ENCODE measurements at regions not wholly inside any gene's neighbourhood (a gene's known extent, or its start where the extent isn't known, plus 50 kb on each side); places are given as distances from the start of the nearest gene placed in this dataset.
"Not testable (repeated sequence)": the region's sequence is repeated elsewhere in the genome, so short reads cannot be mapped to it uniquely, and the experiment has no call there.

- TF ChIP-seq EZH2 (IDR thresholded peaks at IDR 0.05) (no peak), POLR2AphosphoS5 (IDR thresholded peaks at IDR 0.05; ENCODE audit: borderline replicate concordance, low read depth, low read length) (no peak), FOXP2 (optimal IDR thresholded peaks at IDR 0.05; ENCODE audit: control extremely low read depth, extremely low read length, insufficient read depth) (no peak)
- no peaks in the 10 kb centered on the region for H3K9me3 ChIP-seq (ENCODE audit: low read depth, low read length)
- H3K4me3 ChIP-seq: no peak overlapping the region
- no peak overlapping the region for H3K27ac ChIP-seq
- no peak for DNase-seq (ENCODE audit: low read depth, low spot score)
- H3K9ac ChIP-seq (ENCODE audit: insufficient read length): no peak overlapping the region
- H3K36me3 ChIP-seq (ENCODE audit: insufficient read depth, low read length): no peaks in the 10 kb centered on the region
Measured at GRCh38 chr5:63230754-63231153, 652.1 kb downstream of the LRRC70 start.

DNA sequence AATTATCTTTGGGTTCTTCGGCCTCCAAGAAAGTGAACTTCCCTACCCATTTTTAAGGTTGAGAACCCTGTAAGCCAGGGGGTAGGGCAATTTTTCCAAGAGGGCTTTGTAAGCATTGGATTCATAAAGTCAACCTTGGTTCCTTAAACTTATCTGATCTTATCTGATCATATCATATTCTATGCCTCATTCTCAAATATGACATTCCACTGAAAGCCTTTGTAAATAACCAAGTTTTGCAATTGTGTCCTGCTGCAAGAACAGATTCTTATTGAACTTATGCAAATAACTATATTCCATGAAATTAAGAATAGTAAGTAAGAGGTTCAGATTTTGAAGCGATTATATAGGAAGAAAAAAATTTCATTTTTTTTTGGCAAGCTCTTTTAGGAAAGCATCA lies 649.5 kb downstream of the LRRC70 start:
- no peak for DNase-seq (ENCODE audit: low read depth, low spot score)
- H3K9me3 ChIP-seq (ENCODE audit: low read depth, low read length): no peaks in the 10 kb centered on the region
- H3K27ac ChIP-seq: no peak overlapping the region
- H3K4me3 ChIP-seq: no peak overlapping the region
- H3K9ac ChIP-seq (ENCODE audit: insufficient read length): no peak overlapping the region
- TF ChIP-seq POLR2AphosphoS5 (IDR thresholded peaks at IDR 0.05; ENCODE audit: borderline replicate concordance, low read depth, low read length) (no peak), EZH2 (IDR thresholded peaks at IDR 0.05) (no peak), FOXP2 (optimal IDR thresholded peaks at IDR 0.05; ENCODE audit: control extremely low read depth, extremely low read length, insufficient read depth) (no peak)
- H3K36me3 ChIP-seq (ENCODE audit: insufficient read depth, low read length): no peaks in the 10 kb centered on the region

- Histone ChIP-seq H3K4me3 (no peak overlapping the region), H3K9me3 (ENCODE audit: low read depth, low read length) (no peaks in the 10 kb centered on the region), H3K36me3 (ENCODE audit: insufficient read depth, low read length) (no peaks in the 10 kb centered on the region), H3K27ac (no peak overlapping the region), H3K9ac (ENCODE audit: insufficient read length) (no peak overlapping the region)
- TF ChIP-seq FOXP2 (optimal IDR thresholded peaks at IDR 0.05; ENCODE audit: control extremely low read depth, extremely low read length, insufficient read depth) (no peak), EZH2 (IDR thresholded peaks at IDR 0.05) (no peak), POLR2AphosphoS5 (IDR thresholded peaks at IDR 0.05; ENCODE audit: borderline replicate concordance, low read depth, low read length) (no peak)
- DNase-seq (ENCODE audit: low read depth, low spot score): no peak
Measured at GRCh38 chr5:63220244-63220643, 641.6 kb downstream of the LRRC70 start.

DNA sequence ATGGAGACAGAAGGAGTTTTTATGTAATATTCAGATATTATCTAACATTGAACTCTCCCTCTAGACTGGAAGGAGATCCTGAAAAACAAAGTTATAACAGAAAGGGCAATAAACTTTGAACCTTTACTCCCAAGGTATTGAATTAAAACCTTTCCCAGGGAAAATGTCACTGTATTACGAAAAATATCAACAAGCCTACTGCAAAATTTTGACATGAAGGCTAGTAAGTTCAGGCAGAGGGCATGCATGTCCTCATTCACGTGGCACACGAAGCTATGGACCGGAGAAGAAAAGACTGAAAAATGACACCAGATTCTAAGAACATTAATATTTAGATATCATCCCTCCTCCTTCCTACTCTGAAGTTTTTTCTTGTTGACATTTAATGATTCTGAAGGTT lies 638.8 kb downstream of the LRRC70 start:
- no peak overlapping the region for H3K27ac ChIP-seq
- no peak overlapping the region for H3K9ac ChIP-seq (ENCODE audit: insufficient read length)
- no peak for DNase-seq (ENCODE audit: low read depth, low spot score)
- no peak overlapping the region for H3K4me3 ChIP-seq
- no peak for TF ChIP-seq POLR2AphosphoS5 (IDR thresholded peaks at IDR 0.05; ENCODE audit: borderline replicate concordance, low read depth, low read length)
- no peak for TF ChIP-seq EZH2 (IDR thresholded peaks at IDR 0.05)
- no peak for TF ChIP-seq FOXP2 (optimal IDR thresholded peaks at IDR 0.05; ENCODE audit: control extremely low read depth, extremely low read length, insufficient read depth)
- H3K36me3 ChIP-seq (ENCODE audit: insufficient read depth, low read length): no peaks in the 10 kb centered on the region
- H3K9me3 ChIP-seq (ENCODE audit: low read depth, low read length): no peaks in the 10 kb centered on the region

DNA sequence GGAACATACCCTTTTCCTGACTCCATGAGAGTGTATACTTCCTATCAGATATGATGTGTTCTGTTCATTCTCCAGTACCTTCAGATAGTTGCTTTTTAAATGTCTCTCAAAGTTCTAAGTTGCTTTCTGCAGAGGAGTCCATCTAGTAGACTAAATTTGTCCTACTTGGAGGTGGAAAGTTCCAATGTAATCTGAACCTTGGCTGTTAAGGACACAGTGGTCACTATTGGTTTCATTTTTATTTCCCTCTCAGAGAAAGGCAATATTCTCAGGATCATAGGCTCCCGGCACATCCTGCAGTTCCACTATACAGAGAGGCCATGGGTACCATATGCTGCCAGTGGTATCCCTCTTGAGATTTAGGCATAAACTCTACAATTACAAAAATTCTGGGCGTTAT lies 634.6 kb downstream of the LRRC70 start:
- Histone ChIP-seq H3K9ac (ENCODE audit: insufficient read length) (no peak overlapping the region), H3K27ac (no peak overlapping the region), H3K9me3 (ENCODE audit: low read depth, low read length) (no peaks in the 10 kb centered on the region), H3K36me3 (ENCODE audit: insufficient read depth, low read length) (no peaks in the 10 kb centered on the region), H3K4me3 (no peak overlapping the region)
- DNase-seq (ENCODE audit: low read depth, low spot score): no peak
- no peak for TF ChIP-seq FOXP2 (optimal IDR thresholded peaks at IDR 0.05; ENCODE audit: control extremely low read depth, extremely low read length, insufficient read depth)
- no peak for TF ChIP-seq POLR2AphosphoS5 (IDR thresholded peaks at IDR 0.05; ENCODE audit: borderline replicate concordance, low read depth, low read length)
- no peak for TF ChIP-seq EZH2 (IDR thresholded peaks at IDR 0.05)

- H3K36me3 ChIP-seq (ENCODE audit: insufficient read depth, low read length): no peaks in the 10 kb centered on the region
- no peak for DNase-seq (ENCODE audit: low read depth, low spot score)
- H3K27ac ChIP-seq: no peak overlapping the region
- no peak overlapping the region for H3K9ac ChIP-seq (ENCODE audit: insufficient read length)
- H3K4me3 ChIP-seq: no peak overlapping the region
- no peaks in the 10 kb centered on the region for H3K9me3 ChIP-seq (ENCODE audit: low read depth, low read length)
- TF ChIP-seq EZH2 (IDR thresholded peaks at IDR 0.05) (no peak), FOXP2 (optimal IDR thresholded peaks at IDR 0.05; ENCODE audit: control extremely low read depth, extremely low read length, insufficient read depth) (no peak), POLR2AphosphoS5 (IDR thresholded peaks at IDR 0.05; ENCODE audit: borderline replicate concordance, low read depth, low read length) (no peak)
Measured at GRCh38 chr5:63211448-63212132, 633.0 kb downstream of the LRRC70 start.

- TF ChIP-seq POLR2AphosphoS5 (IDR thresholded peaks at IDR 0.05; ENCODE audit: borderline replicate concordance, low read depth, low read length): no peak
- Histone ChIP-seq H3K9ac (ENCODE audit: insufficient read length) (no peak overlapping the region), H3K36me3 (ENCODE audit: insufficient read depth, low read length) (no peaks in the 10 kb centered on the region), H3K9me3 (ENCODE audit: low read depth, low read length) (no peaks in the 10 kb centered on the region), H3K4me3 (no peak overlapping the region), H3K27ac (no peak overlapping the region)
- DNase-seq (ENCODE audit: low read depth, low spot score): no peak
Measured at GRCh38 chr5:63205976-63206375, 627.4 kb downstream of the LRRC70 start.

DNA sequence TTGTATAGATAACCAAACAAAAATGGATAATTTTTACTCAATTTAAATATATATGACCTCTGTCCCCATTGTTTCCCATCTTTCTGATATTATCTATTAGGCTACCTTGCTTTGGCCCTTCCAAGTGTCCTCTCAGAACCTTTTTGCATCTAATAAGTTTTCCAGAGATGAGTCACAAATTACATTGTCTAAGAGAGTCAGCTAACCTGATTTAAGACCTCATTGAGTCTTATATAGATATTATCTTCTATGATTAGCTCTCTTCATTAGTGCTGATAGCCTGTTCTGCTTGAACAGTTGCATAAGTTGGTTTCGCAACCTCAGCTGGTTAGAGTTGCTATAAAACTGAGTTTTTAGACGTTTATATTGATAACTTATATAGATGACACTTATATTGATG lies 623.1 kb downstream of the LRRC70 start:
- no peaks in the 10 kb centered on the region for H3K36me3 ChIP-seq (ENCODE audit: insufficient read depth, low read length)
- no peak for DNase-seq (ENCODE audit: low read depth, low spot score)
- H3K9me3 ChIP-seq (ENCODE audit: low read depth, low read length): no peaks in the 10 kb centered on the region
- TF ChIP-seq FOXP2 (optimal IDR thresholded peaks at IDR 0.05; ENCODE audit: control extremely low read depth, extremely low read length, insufficient read depth) (no peak), POLR2AphosphoS5 (IDR thresholded peaks at IDR 0.05; ENCODE audit: borderline replicate concordance, low read depth, low read length) (no peak), EZH2 (IDR thresholded peaks at IDR 0.05) (no peak)
- no peak overlapping the region for H3K9ac ChIP-seq (ENCODE audit: insufficient read length)
- H3K27ac ChIP-seq: no peak overlapping the region
- H3K4me3 ChIP-seq: no peak overlapping the region

DNA sequence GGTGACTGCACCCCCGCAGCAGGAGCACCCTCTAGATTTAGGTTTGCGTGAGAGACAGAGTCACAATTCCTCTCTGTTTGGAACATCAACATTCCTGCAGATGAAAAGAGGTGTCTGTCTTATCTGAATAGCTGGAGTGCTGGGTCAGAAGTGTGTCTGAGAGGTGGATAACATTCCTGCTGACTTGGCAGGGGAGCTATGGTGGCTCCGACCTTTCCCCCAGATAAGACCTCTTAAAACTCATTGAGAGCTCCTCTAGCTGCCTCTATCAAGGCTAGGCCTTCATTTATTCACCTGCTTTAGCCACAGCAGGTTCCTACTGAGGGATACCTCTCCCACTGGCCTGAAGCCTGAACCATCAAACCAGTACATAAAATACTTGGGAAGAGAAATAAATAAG lies 615.5 kb downstream of the LRRC70 start:
- TF ChIP-seq FOXP2 (optimal IDR thresholded peaks at IDR 0.05; ENCODE audit: control extremely low read depth, extremely low read length, insufficient read depth) (no peak), EZH2 (IDR thresholded peaks at IDR 0.05) (no peak), POLR2AphosphoS5 (IDR thresholded peaks at IDR 0.05; ENCODE audit: borderline replicate concordance, low read depth, low read length) (no peak)
- DNase-seq (ENCODE audit: low read depth, low spot score): no peak
- Histone ChIP-seq H3K9me3 (ENCODE audit: low read depth, low read length) (no peaks in the 10 kb centered on the region), H3K27ac (no peak overlapping the region), H3K36me3 (ENCODE audit: insufficient read depth, low read length) (no peaks in the 10 kb centered on the region), H3K4me3 (no peak overlapping the region), H3K9ac (ENCODE audit: insufficient read length) (no peak overlapping the region)

GRCh38 chr5:63180190-63180589 lies 601.6 kb downstream of the LRRC70 start:
- H3K27ac ChIP-seq; H3K36me3 ChIP-seq (ENCODE audit: insufficient read depth, low read length); H3K4me3 ChIP-seq; DNase-seq (ENCODE audit: low read depth, low spot score); H3K9ac ChIP-seq (ENCODE audit: insufficient read length); H3K9me3 ChIP-seq (ENCODE audit: low read depth, low read length): not testable (repeated sequence)

Data from SK-N-MC (cell line).